ENCODE measurements at regions not wholly inside any gene's neighbourhood (a gene's known extent, or its start where the extent isn't known, plus 50 kb on each side); places are given as distances from the start of the nearest gene placed in this dataset.
"Not testable (repeated sequence)": the region's sequence is repeated elsewhere in the genome, so short reads cannot be mapped to it uniquely, and the experiment has no call there.

DNA sequence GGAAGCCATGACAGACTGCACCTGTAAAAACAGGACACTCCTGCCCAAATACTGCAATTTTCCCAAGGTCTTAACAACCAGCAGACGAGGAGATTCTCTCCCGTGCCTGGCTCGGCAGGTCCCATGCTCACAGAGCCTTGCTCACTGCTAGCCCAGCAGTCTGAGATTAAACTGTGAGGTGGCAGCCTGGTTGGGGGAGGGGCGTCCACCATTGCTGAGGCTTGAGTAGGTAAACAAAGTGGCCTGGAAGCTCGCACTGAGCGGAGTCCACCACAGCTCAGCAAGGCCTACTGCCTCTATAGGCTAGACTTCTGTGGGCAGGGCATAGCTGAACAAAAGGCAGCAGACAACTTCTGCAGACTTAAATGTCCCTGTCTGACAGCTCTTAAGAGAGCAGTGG is 80.3 kb downstream of the ANXA5 start:
- 78 to 83% methylated on average over 6 of the region's 6 CpGs for WGBS, 2 donors
- H3K4me3 ChIP-seq; H3K36me3 ChIP-seq; DNase-seq (ENCODE audit: low spot score in 2 of 2); H3K27me3 ChIP-seq; H3K9me3 ChIP-seq; H3K4me1 ChIP-seq; H3K27ac ChIP-seq: not testable (repeated sequence)

DNA sequence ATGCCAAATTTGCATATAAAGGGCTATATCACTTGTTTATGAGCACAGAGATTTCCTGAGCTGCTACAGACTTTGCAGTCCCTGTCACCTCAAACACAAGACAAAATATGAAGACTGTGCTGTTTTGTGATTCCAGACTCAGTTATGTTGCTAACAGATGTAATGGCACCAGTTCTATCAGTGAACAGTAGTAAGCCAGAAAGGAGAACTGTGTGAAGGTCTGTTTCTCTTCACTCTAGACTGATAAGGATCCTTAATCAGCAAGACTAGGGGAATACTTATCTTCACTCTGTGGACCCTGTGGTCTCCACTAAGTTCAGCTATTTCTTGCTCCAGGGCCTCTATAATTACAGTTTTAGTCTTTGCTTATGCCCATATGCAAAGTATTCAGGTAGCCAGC is 82.7 kb downstream of the ANXA5 start:
- Histone ChIP-seq H3K4me3 (no peak overlapping the region), H3K9me3 (no peaks in the 10 kb centered on the region), H3K27ac (no peak overlapping the region), H3K27me3 (no peaks in the 10 kb centered on the region), H3K36me3 (no peaks in the 10 kb centered on the region), H3K4me1 (no peaks in the 10 kb centered on the region)
- TF ChIP-seq EP300 (IDR thresholded peaks at IDR 0.05) (no peak), POLR2A (IDR thresholded peaks at IDR 0.05) (no peak)
- TF ChIP-seq, protein P1, sequence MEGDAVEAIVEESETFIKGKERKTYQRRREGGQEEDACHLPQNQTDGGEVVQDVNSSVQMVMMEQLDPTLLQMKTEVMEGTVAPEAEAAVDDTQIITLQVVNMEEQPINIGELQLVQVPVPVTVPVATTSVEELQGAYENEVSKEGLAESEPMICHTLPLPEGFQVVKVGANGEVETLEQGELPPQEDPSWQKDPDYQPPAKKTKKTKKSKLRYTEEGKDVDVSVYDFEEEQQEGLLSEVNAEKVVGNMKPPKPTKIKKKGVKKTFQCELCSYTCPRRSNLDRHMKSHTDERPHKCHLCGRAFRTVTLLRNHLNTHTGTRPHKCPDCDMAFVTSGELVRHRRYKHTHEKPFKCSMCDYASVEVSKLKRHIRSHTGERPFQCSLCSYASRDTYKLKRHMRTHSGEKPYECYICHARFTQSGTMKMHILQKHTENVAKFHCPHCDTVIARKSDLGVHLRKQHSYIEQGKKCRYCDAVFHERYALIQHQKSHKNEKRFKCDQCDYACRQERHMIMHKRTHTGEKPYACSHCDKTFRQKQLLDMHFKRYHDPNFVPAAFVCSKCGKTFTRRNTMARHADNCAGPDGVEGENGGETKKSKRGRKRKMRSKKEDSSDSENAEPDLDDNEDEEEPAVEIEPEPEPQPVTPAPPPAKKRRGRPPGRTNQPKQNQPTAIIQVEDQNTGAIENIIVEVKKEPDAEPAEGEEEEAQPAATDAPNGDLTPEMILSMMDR (IDR thresholded peaks at IDR 0.05) = no peak
- no peak for DNase-seq (ENCODE audit: low spot score in 2 of 2)

DNA sequence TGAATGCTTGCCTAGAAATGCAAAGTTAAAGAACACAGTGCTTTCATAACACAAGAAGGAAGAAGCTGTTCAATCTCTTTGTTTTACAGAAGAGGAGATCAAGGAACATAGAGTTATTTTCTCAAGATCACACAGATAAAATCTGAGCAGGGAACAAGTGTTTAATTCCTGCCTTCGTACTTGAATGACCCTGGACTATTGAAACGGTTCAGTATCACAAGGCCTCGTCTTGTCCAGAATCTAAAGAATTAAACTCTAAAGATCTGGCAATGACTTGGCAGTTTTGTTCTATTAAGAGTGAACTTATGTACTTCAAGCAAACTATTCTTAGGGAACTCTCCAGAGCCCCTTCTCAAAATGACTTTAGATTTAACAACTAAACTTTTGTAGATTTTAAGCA is 97.7 kb downstream of the ANXA5 start:
- WGBS, 2 donors = 8 to 13% methylated on average over 3 of the region's 3 CpGs
- no peak for DNase-seq (ENCODE audit: low spot score in 2 of 2)
- no peak overlapping the region for H3K4me3 ChIP-seq
- H3K4me1 ChIP-seq = peaks cover 0 to 3% (median 0%) of the 10 kb centered on the region in 4 donors
- no peaks in the 10 kb centered on the region for H3K27me3 ChIP-seq
- H3K36me3 ChIP-seq = no peaks in the 10 kb centered on the region
- H3K27ac ChIP-seq = no peak overlapping the region
- TF ChIP-seq, protein P1 (IDR thresholded peaks at IDR 0.05) = no peak
- TF ChIP-seq POLR2A (IDR thresholded peaks at IDR 0.05) = no peak
- no peak for TF ChIP-seq EP300 (IDR thresholded peaks at IDR 0.05)
- H3K9me3 ChIP-seq = no peaks in the 10 kb centered on the region

DNA sequence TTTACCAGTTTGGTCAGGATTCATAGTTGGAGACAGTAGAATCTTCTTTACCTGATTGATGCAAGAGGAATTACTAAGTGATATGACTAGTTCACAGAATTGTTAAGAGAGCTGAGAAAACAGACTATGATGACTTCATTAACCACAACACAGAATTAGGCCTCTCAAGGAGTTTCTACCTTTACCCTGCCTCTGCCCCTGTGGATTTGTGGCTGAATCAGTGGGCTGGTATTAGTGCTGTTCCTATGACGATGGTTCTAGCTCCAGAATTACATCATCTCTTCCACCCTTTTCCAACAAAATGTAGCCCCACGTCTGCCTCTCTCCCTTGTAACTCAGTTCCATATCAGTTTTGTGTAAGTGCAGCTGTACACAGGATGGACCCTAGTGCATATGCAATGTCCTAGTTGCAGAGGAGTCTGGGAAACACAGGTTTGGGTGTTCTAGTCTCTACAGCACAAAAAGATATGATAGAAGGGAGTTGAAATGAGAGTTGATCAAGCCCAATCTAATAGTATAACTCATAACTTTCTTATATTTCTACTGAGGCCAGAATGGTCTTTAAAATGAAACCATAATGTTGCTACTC is 99.3 kb downstream of the ANXA5 start:
- TF ChIP-seq POLR2A (IDR thresholded peaks at IDR 0.05) = no peak
- Histone ChIP-seq H3K9me3 (no peaks in the 10 kb centered on the region), H3K27ac (no peak overlapping the region), H3K4me3 (no peak overlapping the region), H3K27me3 (no peaks in the 10 kb centered on the region), H3K4me1 (peaks cover 0 to 3% (median 0%) of the 10 kb centered on the region in 4 donors), H3K36me3 (no peaks in the 10 kb centered on the region)
- no peak for DNase-seq (ENCODE audit: low spot score in 2 of 2)
- 49 to 54% methylated on average over 2 of the region's 2 CpGs for WGBS, 2 donors

DNA sequence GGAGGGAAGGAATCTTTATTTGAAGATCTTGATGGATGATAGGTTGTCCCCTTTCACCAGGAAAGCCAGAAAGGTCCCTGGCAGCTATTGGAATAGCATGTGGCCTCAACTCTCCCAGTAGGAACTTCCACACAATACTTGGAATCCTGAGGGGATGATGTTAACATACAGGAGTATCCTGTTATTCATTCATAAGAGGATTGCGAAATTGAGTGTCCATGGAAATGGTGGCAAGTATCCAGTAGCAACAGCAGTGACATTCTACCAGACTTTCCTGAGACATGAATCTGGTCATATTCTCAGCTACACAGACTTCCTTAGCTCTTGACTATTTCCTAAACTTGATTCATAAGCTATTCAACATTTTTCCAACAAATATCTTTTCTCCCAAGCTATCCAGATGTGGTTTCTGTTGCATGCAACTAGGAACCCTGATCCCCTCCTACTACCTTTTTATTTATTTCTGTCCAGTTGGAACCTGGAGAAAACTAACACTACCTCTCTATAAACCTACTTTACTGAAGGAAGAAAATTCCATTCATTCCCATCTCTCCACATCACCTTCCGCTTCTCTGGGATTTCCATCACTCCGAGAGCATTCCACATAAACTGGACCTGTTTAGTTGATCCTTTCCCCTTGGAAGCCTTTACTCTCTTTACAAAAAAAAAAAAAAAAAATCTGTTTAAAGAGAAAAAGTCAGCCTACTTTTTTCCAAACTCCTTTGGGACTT is 101.8 kb downstream of the ANXA5 start:
- Histone ChIP-seq H3K4me3 (no peak overlapping the region), H3K36me3 (no peaks in the 10 kb centered on the region), H3K9me3 (no peaks in the 10 kb centered on the region), H3K4me1 (peaks cover 0 to 3% (median 0%) of the 10 kb centered on the region in 4 donors), H3K27me3 (no peaks in the 10 kb centered on the region), H3K27ac (peak overlapping the region in 1 of 4 donors; percentile 52)
- DNase-seq (ENCODE audit: low spot score in 2 of 2) = peak in 1 of 2 donors; percentile 50
- TF ChIP-seq, protein P1 (IDR thresholded peaks at IDR 0.05) = no peak
- peak in 1 of 2 donors; percentile 40 for TF ChIP-seq EP300 (IDR thresholded peaks at IDR 0.05)
- WGBS, 2 donors = 72 to 80% methylated on average over 3 of the region's 3 CpGs

DNA sequence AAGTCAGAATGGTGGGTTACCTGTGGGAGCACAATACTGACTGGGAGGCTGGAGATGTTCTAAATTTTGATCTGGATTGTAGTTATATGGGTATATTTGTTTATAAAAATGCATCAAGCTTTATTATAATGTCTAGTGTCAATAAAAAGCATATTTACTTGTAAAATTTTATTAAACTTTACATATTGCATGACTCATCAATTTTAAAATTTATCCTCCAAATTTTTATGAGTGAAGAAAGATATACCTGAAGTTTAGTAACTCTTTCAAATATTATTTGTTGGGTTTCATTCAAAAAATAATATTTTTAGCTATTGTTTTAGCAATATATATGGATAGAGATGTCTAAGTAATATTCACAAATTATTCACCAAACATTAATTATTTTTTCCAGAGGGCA is 103.0 kb downstream of the ANXA5 start:
- TF ChIP-seq POLR2A (IDR thresholded peaks at IDR 0.05) = no peak
- TF ChIP-seq, protein P1 (IDR thresholded peaks at IDR 0.05) = no peak
- no peak for TF ChIP-seq EP300 (IDR thresholded peaks at IDR 0.05)
- no peak overlapping the region for H3K4me3 ChIP-seq
- H3K36me3 ChIP-seq = no peaks in the 10 kb centered on the region
- H3K9me3 ChIP-seq = no peaks in the 10 kb centered on the region
- no peak for DNase-seq (ENCODE audit: low spot score in 2 of 2)
- H3K27ac ChIP-seq = no peak overlapping the region
- H3K4me1 ChIP-seq = no peaks in the 10 kb centered on the region
- no peaks in the 10 kb centered on the region for H3K27me3 ChIP-seq

DNA sequence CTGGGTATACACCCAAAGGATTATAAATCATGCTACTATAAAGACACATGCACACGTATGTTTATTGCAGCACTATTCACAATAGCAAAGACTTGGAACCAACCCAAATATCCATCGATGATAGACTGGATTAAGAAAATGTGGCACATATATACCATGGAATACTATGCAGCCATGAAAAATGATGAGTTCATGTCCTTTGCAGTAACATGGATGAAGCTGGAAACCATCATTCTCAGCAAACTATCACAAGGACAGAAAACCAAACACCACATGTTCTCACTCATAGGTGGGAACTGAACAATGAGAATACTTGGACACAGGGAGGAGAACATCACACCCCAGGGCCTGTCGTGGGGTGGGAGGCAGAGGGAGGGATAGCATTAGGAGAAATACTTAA is 104.5 kb downstream of the ANXA5 start:
- H3K36me3 ChIP-seq; H3K4me1 ChIP-seq; H3K27ac ChIP-seq; H3K9me3 ChIP-seq; DNase-seq (ENCODE audit: low spot score in 2 of 2); H3K4me3 ChIP-seq; H3K27me3 ChIP-seq: not testable (repeated sequence)
- 65 to 94% methylated on average over 3 of the region's 3 CpGs for WGBS, 2 donors
